NT2/D1 (cell line): ENCODE measurements at regions not wholly inside any gene's neighbourhood (a gene's known extent, or its start where the extent isn't known, plus 50 kb on each side); places are given as distances from the start of the nearest gene placed in this dataset.
"Not testable (repeated sequence)": the region's sequence is repeated elsewhere in the genome, so short reads cannot be mapped to it uniquely, and the experiment has no call there.

Experiments used
- DNase-seq: peaks from one replicate; pipeline ENCODE4 v3.0.0-alpha.2; 2011; ENCODE audit warnings: low read depth, low spot score
- H3K27me3 ChIP-seq: 2 replicates; pipeline ENCODE4 v1.6.0; 2011; ENCODE audit warnings: mild to moderate bottlenecking; ENCODE audit not compliant: insufficient read length, insufficient read depth
- H3K36me3 ChIP-seq: 2 replicates; pipeline ENCODE4 v1.6.1; 2011; ENCODE audit warnings: mild to moderate bottlenecking, low read length, mixed read lengths; ENCODE audit not compliant: insufficient read depth, insufficient read length
- H3K4me1 ChIP-seq: 2 replicates; pipeline ENCODE4 v1.5.1; 2011; ENCODE audit not compliant: insufficient read depth, insufficient read length
- H3K4me3 ChIP-seq: 2 replicates; pipeline ENCODE4 v1.5.1; 2011; ENCODE audit warnings: low read depth; ENCODE audit not compliant: insufficient read length
- H3K9ac ChIP-seq: 2 replicates; pipeline ENCODE4 v1.6.0; 2011; ENCODE audit warnings: low read depth; ENCODE audit not compliant: insufficient read length
- H3K9me3 ChIP-seq: 2 replicates; pipeline ENCODE4 v1.5.1; 2011; ENCODE audit warnings: mild to moderate bottlenecking, low read length; ENCODE audit not compliant: insufficient read depth
- SUZ12 ChIP-seq: IDR thresholded peaks from 2 replicates; pipeline ENCODE4 v1.6.1; 2011; ENCODE audit not compliant: insufficient read length, insufficient read depth; ENCODE audit errors: extremely low read depth
- YY1 ChIP-seq: IDR thresholded peaks from 2 replicates; pipeline ENCODE4 v1.6.1; 2011; ENCODE audit not compliant: insufficient read length, insufficient read depth
- ZNF274 ChIP-seq: IDR thresholded peaks from 2 replicates; pipeline ENCODE4 v1.6.1; 2011; ENCODE audit warnings: mild to moderate bottlenecking, low read depth, low read length

DNA sequence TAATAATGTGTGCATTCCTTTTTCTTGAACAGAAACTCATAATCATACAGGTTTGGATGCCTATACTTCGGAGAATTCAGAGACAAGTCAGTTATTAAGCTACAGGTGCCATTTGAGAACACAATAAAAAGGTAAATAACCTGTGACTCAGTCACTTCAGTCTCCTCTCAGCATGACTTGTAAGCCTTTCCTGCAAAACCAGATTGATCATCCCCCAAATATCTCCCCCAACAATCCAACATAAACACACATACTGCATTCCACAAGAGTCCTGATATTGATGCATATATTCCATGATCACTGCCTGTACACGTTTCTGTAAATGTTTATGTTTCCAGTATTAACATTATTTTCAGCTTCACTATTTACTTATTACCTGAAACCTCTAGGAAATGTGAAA is 110.8 kb downstream of the PWWP3B start:
- H3K4me1 ChIP-seq = no peaks in the 10 kb centered on the region
- no peak overlapping the region for H3K4me3 ChIP-seq
- H3K36me3 ChIP-seq = no peaks in the 10 kb centered on the region
- TF ChIP-seq ZNF274 (no peak), SUZ12 (no peak), YY1 (no peak)
- DNase-seq = no peak
- H3K27me3 ChIP-seq = no peaks in the 10 kb centered on the region
- no peak overlapping the region for H3K9ac ChIP-seq
- H3K9me3 ChIP-seq = no peaks in the 10 kb centered on the region

DNA sequence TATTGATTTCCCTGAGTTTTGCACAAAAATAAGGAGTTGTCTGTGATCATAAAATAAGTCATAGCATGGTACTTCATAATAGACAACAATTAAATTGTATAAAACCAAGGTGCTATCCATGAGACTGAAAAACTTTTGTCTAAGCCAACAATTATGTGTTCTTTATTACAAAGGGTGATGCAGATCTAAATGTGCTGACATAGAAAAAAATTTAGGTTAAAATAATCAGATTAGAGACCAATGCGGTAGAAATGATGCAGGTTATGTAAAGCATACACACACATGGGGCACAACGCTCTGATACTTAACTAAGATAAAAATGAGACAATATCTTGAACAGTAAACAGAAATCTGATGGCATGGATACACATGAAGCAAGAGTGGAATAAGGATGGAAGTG is 113.3 kb downstream of the PWWP3B start:
- H3K4me1 ChIP-seq = no peaks in the 10 kb centered on the region

DNA sequence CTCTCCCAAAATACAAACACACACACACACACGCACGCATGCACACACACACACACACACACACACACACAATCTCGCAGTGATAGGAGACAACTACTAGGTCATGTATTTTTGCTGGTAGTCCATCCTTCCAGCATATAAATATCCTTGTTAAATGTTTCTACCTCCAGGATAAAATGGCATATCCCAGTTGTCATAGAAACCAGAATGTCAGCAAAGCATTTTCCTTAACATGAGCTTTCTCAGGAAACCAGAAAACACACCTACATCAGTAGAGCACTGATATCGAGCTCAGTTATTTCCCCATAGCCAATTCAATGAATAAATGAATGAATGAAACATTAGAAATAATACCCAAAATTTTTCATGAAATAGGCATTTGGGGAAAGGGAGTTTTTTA is 115.7 kb downstream of the PWWP3B start:
- no peak overlapping the region for H3K9ac ChIP-seq
- no peaks in the 10 kb centered on the region for H3K9me3 ChIP-seq
- DNase-seq = no peak
- H3K4me3 ChIP-seq = no peak overlapping the region
- no peaks in the 10 kb centered on the region for H3K4me1 ChIP-seq
- H3K36me3 ChIP-seq = no peaks in the 10 kb centered on the region
- no peak for TF ChIP-seq YY1
- no peaks in the 10 kb centered on the region for H3K27me3 ChIP-seq

More for the DNA sequence above, 113.3 kb downstream of the PWWP3B start:
- Histone ChIP-seq H3K27me3 (no peaks in the 10 kb centered on the region), H3K4me3 (no peak overlapping the region), H3K9me3 (no peaks in the 10 kb centered on the region), H3K36me3 (no peaks in the 10 kb centered on the region), H3K9ac (no peak overlapping the region)
- no peak for DNase-seq
- TF ChIP-seq YY1 = no peak
- TF ChIP-seq SUZ12 = no peak

DNA sequence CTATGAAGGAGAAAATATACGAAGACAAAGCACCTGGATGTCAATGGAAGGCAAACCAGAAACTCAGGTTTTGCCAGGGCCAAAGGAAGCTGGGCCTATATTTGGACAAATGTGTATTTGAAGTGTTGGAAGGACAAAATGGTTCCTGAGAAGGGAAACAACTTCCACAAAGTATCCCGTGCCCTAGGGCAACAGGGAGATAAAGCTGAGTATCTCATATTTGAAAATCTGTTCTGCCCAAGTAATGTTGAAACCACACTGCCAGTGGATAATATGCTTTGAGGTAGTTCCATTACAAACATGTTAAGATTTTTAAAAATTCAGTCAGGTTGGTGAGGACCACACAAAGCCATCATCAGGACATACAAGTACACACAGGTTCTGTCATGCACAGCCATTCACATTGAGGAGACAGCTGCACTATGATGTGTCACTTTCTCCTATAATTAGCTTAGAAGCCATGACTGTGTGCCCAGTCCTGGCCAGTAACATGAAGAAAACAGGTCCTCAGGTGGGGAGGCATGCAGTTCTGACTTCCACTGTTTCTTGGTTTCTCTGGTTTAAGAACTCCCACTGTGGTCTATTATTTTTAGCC is 116.4 kb downstream of the PWWP3B start:
- Histone ChIP-seq H3K4me1 (no peaks in the 10 kb centered on the region), H3K36me3 (no peaks in the 10 kb centered on the region), H3K9ac (no peak overlapping the region), H3K27me3 (no peaks in the 10 kb centered on the region), H3K4me3 (no peak overlapping the region), H3K9me3 (no peaks in the 10 kb centered on the region)
- no peak for DNase-seq
- TF ChIP-seq ZNF274 = no peak
- TF ChIP-seq YY1 = no peak
- no peak for TF ChIP-seq SUZ12

DNA sequence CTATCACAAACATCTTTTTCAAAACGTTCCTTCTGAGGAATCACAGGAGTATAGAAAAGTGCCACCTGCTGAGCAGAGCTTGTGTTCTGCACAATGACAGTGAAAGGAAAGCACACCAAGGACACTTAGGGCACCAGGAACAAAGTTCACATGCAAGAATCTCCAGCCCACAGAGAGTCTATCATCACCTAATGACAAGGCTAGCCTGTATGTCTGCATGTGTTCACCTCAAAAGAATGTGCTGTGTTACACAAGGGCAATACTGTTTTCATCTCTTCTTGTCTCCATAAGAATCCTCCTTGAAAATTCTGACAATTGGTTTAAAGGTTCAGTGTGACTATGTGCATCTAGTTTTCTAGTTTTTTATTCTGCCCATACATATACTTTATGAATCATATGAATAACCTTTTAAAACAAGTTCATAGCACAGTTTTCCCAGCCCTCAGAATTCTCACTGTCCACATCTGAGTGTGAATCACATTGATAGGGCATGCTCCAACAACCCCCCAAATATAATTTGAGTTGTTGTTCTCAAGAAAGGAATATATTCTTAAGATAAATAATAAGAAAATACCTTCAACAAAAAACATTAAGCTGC is 118.0 kb downstream of the PWWP3B start:
- Histone ChIP-seq H3K4me1 (no peaks in the 10 kb centered on the region), H3K9me3 (no peaks in the 10 kb centered on the region), H3K36me3 (no peaks in the 10 kb centered on the region), H3K9ac (no peak overlapping the region), H3K27me3 (no peaks in the 10 kb centered on the region), H3K4me3 (no peak overlapping the region)
- DNase-seq = no peak
- TF ChIP-seq ZNF274 = no peak
- TF ChIP-seq SUZ12 = no peak
- TF ChIP-seq YY1 = no peak

DNA sequence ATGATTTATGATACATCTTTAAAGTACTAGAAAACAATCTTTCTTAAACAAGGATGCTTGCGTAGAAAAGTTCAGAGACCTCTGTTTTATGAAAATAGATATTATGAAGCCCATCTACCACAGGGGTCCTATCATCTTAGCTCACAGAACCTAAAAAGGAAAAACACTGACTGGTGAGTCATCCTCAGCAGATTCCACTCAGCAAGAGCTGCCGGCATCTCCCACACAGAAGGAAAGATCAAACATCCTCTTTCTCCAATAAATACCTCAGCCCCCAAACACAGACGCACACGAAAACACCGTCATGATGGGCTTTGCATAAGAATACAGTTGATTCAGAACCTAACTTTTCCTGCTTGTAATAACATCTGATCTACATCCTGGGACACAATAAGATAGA is 122.7 kb downstream of the PWWP3B start:
- not testable (repeated sequence) for DNase-seq, H3K4me1 ChIP-seq, H3K27me3 ChIP-seq, H3K36me3 ChIP-seq, H3K9me3 ChIP-seq, H3K9ac ChIP-seq, H3K4me3 ChIP-seq

DNA sequence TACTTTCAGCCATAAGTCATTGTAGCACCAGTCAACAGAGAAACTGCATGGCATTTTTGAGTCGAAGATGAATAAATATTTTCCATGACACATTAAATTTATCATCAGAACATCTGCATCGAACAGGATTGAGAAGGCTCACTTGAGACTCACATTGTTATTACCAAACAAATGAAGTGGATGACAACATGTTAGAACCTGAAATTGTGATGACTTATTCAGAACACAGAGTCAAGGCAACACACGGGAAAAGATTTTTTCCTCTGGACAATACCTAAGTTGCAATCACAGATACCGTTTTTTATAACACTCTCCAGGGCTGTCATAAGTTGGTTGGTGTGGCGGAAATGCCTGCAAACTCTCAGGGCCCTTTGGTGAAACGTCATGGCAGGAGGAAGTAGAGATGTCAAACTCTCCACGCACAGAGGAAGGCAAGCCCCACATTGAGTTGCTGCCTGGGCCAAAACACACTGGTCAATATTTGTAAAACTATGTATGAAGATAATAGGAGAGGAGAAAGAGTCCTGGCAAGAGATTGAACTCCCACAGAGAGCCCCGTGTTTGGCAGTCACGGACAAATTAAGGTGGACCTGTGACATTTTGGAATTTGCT is 123.8 kb downstream of the PWWP3B start:
- H3K9me3 ChIP-seq, H3K27me3 ChIP-seq, H3K9ac ChIP-seq, H3K4me3 ChIP-seq, H3K36me3 ChIP-seq, DNase-seq, H3K4me1 ChIP-seq: not testable (repeated sequence)

DNA sequence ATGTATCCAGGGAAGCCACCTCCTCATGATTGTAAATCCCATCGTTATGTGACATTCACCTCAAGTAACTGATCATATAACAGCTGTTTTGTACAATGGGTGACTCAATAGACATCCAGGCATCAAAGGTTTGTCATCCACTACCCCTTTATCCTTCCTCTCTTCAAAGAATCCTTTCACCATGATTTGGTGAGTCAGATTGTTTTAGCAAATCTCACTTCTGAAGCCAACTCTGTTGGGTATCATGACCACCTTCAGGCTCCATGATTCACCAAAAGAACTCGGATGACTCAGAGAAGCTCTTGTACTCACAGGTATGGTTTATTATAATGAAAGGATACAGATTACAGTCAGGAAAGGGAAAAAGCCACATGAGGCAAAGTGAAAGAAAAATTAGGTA is 132.1 kb downstream of the PWWP3B start:
- DNase-seq = no peak
- Histone ChIP-seq H3K27me3 (no peaks in the 10 kb centered on the region), H3K9ac (no peak overlapping the region), H3K36me3 (no peaks in the 10 kb centered on the region), H3K4me3 (no peak overlapping the region), H3K4me1 (no peaks in the 10 kb centered on the region), H3K9me3 (no peaks in the 10 kb centered on the region)
- TF ChIP-seq YY1 (no peak), SUZ12 (no peak), ZNF274 (no peak)
